ENCODE measurements at regions not wholly inside any gene's neighbourhood (a gene's known extent, or its start where the extent isn't known, plus 50 kb on each side); places are given as distances from the start of the nearest gene placed in this dataset.

DNA sequence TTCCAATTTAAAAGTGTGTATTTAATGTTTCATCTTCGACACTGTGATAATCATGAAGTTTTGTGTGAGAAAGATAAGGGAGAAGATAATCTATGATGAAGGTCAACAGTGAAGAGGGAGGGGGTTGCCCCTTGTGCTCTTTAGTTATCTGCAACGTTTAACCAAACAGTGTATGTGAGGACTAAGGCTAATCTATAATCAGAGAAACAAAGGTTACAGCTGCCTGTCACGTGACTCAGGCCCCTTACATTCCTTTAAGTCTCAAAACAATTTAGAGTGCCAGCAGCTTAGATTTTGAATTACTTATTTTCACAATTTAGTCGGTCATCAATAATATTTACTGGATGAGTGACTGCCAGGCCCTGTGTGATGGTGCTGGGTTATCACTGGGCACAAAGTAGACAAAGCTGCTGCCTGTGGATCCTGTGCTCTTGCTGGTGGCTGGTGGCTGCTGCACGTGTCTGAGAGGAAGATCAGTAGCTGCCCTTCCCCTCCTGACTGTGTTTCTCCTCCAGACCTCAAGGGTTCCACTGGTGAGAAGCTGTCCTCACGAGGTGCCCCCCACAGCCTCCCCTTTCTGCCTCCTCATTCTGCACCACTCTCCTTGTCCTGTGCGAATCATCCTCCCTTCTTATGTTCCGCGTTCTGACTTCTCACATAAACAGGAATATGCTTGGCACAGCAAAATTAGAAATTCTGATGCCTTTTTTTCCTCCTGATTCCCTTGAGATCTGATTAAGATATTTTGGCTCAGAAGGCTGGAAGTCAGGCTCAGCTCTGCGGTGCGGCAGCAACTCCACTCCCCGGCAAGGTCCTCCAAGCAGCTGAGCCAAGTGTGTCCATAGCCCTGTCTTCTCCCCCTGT lies 331.1 kb upstream of the B3GAT1 start (continued):
- TF ChIP-seq, protein P1, sequence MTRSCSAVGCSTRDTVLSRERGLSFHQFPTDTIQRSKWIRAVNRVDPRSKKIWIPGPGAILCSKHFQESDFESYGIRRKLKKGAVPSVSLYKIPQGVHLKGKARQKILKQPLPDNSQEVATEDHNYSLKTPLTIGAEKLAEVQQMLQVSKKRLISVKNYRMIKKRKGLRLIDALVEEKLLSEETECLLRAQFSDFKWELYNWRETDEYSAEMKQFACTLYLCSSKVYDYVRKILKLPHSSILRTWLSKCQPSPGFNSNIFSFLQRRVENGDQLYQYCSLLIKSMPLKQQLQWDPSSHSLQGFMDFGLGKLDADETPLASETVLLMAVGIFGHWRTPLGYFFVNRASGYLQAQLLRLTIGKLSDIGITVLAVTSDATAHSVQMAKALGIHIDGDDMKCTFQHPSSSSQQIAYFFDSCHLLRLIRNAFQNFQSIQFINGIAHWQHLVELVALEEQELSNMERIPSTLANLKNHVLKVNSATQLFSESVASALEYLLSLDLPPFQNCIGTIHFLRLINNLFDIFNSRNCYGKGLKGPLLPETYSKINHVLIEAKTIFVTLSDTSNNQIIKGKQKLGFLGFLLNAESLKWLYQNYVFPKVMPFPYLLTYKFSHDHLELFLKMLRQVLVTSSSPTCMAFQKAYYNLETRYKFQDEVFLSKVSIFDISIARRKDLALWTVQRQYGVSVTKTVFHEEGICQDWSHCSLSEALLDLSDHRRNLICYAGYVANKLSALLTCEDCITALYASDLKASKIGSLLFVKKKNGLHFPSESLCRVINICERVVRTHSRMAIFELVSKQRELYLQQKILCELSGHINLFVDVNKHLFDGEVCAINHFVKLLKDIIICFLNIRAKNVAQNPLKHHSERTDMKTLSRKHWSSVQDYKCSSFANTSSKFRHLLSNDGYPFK (CRISPR knock-in tag; IDR thresholded peaks at IDR 0.05; ENCODE audit: borderline replicate concordance), result no peak
- TF ChIP-seq, protein P2, sequence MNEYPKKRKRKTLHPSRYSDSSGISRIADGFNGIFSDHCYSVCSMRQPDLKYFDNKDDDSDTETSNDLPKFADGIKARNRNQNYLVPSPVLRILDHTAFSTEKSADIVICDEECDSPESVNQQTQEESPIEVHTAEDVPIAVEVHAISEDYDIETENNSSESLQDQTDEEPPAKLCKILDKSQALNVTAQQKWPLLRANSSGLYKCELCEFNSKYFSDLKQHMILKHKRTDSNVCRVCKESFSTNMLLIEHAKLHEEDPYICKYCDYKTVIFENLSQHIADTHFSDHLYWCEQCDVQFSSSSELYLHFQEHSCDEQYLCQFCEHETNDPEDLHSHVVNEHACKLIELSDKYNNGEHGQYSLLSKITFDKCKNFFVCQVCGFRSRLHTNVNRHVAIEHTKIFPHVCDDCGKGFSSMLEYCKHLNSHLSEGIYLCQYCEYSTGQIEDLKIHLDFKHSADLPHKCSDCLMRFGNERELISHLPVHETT (CRISPR knock-in tag; conservative IDR thresholded peaks at IDR 0.05), result no peak
- TF ChIP-seq, protein P3, sequence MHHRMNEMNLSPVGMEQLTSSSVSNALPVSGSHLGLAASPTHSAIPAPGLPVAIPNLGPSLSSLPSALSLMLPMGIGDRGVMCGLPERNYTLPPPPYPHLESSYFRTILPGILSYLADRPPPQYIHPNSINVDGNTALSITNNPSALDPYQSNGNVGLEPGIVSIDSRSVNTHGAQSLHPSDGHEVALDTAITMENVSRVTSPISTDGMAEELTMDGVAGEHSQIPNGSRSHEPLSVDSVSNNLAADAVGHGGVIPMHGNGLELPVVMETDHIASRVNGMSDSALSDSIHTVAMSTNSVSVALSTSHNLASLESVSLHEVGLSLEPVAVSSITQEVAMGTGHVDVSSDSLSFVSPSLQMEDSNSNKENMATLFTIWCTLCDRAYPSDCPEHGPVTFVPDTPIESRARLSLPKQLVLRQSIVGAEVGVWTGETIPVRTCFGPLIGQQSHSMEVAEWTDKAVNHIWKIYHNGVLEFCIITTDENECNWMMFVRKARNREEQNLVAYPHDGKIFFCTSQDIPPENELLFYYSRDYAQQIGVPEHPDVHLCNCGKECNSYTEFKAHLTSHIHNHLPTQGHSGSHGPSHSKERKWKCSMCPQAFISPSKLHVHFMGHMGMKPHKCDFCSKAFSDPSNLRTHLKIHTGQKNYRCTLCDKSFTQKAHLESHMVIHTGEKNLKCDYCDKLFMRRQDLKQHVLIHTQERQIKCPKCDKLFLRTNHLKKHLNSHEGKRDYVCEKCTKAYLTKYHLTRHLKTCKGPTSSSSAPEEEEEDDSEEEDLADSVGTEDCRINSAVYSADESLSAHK (CRISPR knock-in tag; IDR thresholded peaks at IDR 0.05; ENCODE audit: borderline replicate concordance), result no peak
- TF ChIP-seq MBD4 (IDR thresholded peaks at IDR 0.05; ENCODE audit: borderline replicate concordance, low read length) (no peak), CEBPB (IDR thresholded peaks at IDR 0.05; ENCODE audit: borderline replicate concordance, low read depth, low read length) (no peak), NFYC (CRISPR knock-in tag; IDR thresholded peaks at IDR 0.05) (no peak), MAFF (IDR thresholded peaks at IDR 0.05; ENCODE audit: low read depth, low read length) (peak; percentile 66), CBX1 (IDR thresholded peaks at IDR 0.05; ENCODE audit: low read depth) (no peak), BHLHE40 (IDR thresholded peaks at IDR 0.05; ENCODE audit: low read length) (peak; percentile 81), RFXANK (CRISPR knock-in tag; IDR thresholded peaks at IDR 0.05) (no peak), EZH2 (conservative IDR thresholded peaks at IDR 0.05; ENCODE audit: low read depth, low read length) (no peak), HNRNPLL (IDR thresholded peaks at IDR 0.05; ENCODE audit: low read depth, low read length, poor library complexity, severe bottlenecking) (no peak)
- TF ChIP-seq, protein P4, sequence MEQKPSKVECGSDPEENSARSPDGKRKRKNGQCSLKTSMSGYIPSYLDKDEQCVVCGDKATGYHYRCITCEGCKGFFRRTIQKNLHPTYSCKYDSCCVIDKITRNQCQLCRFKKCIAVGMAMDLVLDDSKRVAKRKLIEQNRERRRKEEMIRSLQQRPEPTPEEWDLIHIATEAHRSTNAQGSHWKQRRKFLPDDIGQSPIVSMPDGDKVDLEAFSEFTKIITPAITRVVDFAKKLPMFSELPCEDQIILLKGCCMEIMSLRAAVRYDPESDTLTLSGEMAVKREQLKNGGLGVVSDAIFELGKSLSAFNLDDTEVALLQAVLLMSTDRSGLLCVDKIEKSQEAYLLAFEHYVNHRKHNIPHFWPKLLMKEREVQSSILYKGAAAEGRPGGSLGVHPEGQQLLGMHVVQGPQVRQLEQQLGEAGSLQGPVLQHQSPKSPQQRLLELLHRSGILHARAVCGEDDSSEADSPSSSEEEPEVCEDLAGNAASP (CRISPR knock-in tag; IDR thresholded peaks at IDR 0.05; ENCODE audit: borderline replicate concordance), result peak; percentile 37; the same call in 1 of the 2 replicates
- TF ChIP-seq, protein P5, sequence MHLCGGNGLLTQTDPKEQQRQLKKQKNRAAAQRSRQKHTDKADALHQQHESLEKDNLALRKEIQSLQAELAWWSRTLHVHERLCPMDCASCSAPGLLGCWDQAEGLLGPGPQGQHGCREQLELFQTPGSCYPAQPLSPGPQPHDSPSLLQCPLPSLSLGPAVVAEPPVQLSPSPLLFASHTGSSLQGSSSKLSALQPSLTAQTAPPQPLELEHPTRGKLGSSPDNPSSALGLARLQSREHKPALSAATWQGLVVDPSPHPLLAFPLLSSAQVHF (CRISPR knock-in tag; IDR thresholded peaks at IDR 0.05), result no peak
- TF ChIP-seq, protein P6, sequence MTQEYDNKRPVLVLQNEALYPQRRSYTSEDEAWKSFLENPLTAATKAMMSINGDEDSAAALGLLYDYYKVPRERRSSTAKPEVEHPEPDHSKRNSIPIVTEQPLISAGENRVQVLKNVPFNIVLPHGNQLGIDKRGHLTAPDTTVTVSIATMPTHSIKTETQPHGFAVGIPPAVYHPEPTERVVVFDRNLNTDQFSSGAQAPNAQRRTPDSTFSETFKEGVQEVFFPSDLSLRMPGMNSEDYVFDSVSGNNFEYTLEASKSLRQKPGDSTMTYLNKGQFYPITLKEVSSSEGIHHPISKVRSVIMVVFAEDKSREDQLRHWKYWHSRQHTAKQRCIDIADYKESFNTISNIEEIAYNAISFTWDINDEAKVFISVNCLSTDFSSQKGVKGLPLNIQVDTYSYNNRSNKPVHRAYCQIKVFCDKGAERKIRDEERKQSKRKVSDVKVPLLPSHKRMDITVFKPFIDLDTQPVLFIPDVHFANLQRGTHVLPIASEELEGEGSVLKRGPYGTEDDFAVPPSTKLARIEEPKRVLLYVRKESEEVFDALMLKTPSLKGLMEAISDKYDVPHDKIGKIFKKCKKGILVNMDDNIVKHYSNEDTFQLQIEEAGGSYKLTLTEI (CRISPR knock-in tag; conservative IDR thresholded peaks at IDR 0.05), result no peak
- TF ChIP-seq, protein P7, sequence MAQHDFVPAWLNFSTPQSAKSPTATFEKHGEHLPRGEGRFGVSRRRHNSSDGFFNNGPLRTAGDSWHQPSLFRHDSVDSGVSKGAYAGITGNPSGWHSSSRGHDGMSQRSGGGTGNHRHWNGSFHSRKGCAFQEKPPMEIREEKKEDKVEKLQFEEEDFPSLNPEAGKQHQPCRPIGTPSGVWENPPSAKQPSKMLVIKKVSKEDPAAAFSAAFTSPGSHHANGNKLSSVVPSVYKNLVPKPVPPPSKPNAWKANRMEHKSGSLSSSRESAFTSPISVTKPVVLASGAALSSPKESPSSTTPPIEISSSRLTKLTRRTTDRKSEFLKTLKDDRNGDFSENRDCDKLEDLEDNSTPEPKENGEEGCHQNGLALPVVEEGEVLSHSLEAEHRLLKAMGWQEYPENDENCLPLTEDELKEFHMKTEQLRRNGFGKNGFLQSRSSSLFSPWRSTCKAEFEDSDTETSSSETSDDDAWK (CRISPR knock-in tag; IDR thresholded peaks at IDR 0.05), result no peak
